H9 (cell line): ENCODE measurements at regions not wholly inside any gene's neighbourhood (a gene's known extent, or its start where the extent isn't known, plus 50 kb on each side); places are given as distances from the start of the nearest gene placed in this dataset.

Experiments
- DNase-seq: peaks from one replicate; pipeline ENCODE4 v3.0.0-alpha.2; 2017
- H2AFZ ChIP-seq: one replicate; pipeline ENCODE4 v1.6.1; 2013; ENCODE audit warnings: mild to moderate bottlenecking, low read length, control low read depth, moderate library complexity
- H2AK5ac ChIP-seq: 2 replicates; pipeline ENCODE4 v1.6.1; 2013; ENCODE audit warnings: low read length, control low read depth, mixed read lengths; ENCODE audit not compliant: insufficient read length
- H2BK120ac ChIP-seq: one replicate; pipeline ENCODE4 v1.6.1; 2013; ENCODE audit warnings: low read depth, mild to moderate bottlenecking, low read length, control low read depth, inconsistent platforms; ENCODE audit not compliant: poor library complexity, severe bottlenecking
- H2BK12ac ChIP-seq: 2 replicates; pipeline ENCODE4 v1.6.1; 2013; ENCODE audit warnings: low read length, control low read depth, mixed read lengths, low read depth; ENCODE audit not compliant: insufficient read length
- H2BK15ac ChIP-seq: 2 replicates; pipeline ENCODE4 v1.6.1; 2013; ENCODE audit warnings: low read depth, low read length, control low read depth
- H2BK20ac ChIP-seq: one replicate; pipeline ENCODE4 v1.6.1; 2013; ENCODE audit warnings: low read depth, mild to moderate bottlenecking, low read length, control low read depth, inconsistent platforms; ENCODE audit not compliant: poor library complexity, severe bottlenecking
- H2BK5ac ChIP-seq: 2 replicates; pipeline ENCODE4 v1.6.1; 2013; ENCODE audit warnings: low read length, control low read depth, mixed read lengths; ENCODE audit not compliant: insufficient read length
- H3K14ac ChIP-seq: 2 replicates; pipeline ENCODE4 v1.6.1; 2013; ENCODE audit warnings: low read length, control low read depth; ENCODE audit not compliant: insufficient read depth
- H3K18ac ChIP-seq: 2 replicates; pipeline ENCODE4 v1.6.1; 2013; ENCODE audit warnings: low read depth, mild to moderate bottlenecking, mixed read lengths, low read length, control low read depth; ENCODE audit not compliant: insufficient read length
- H3K23ac ChIP-seq: 2 replicates; pipeline ENCODE4 v1.6.1; 2013; ENCODE audit warnings: low read length, control low read depth, mixed read lengths, low read depth; ENCODE audit not compliant: insufficient read length
- H3K23me2 ChIP-seq: 2 replicates; pipeline ENCODE4 v1.6.1; 2013; ENCODE audit warnings: low read depth, mild to moderate bottlenecking, mixed read lengths, low read length, control low read depth; ENCODE audit not compliant: insufficient read length, poor library complexity, severe bottlenecking
- H3K27ac ChIP-seq: 2 replicates; pipeline ENCODE4 v1.5.1; 2013; ENCODE audit warnings: low read length, control low read depth, mixed read lengths, low read depth; ENCODE audit not compliant: insufficient read length
- H3K27me3 ChIP-seq: 2 replicates; pipeline ENCODE4 v1.6.1; 2013; ENCODE audit warnings: low read length, control low read depth, inconsistent platforms; ENCODE audit not compliant: insufficient read depth
- H3K4ac ChIP-seq: 2 replicates; pipeline ENCODE4 v1.6.1; 2013; ENCODE audit warnings: low read depth, mild to moderate bottlenecking, control low read depth, inconsistent platforms, low read length, moderate library complexity
- H3K4me1 ChIP-seq: 2 replicates; pipeline ENCODE4 v1.6.1; 2013; ENCODE audit warnings: low read length, control low read depth, inconsistent platforms; ENCODE audit not compliant: insufficient read depth
- H3K4me2 ChIP-seq: 2 replicates; pipeline ENCODE4 v1.6.1; 2013; ENCODE audit warnings: low read length, control low read depth, mixed read lengths; ENCODE audit not compliant: insufficient read length, insufficient read depth
- H3K56ac ChIP-seq: 2 replicates; pipeline ENCODE4 v1.6.1; 2013; ENCODE audit warnings: low read depth, mild to moderate bottlenecking, mixed read lengths, low read length, control low read depth; ENCODE audit not compliant: insufficient read length
- H3K79me1 ChIP-seq: 2 replicates; pipeline ENCODE4 v1.6.1; 2013; ENCODE audit warnings: low read depth, mild to moderate bottlenecking, moderate library complexity, low read length, control low read depth, inconsistent platforms; ENCODE audit not compliant: insufficient read depth, poor library complexity, severe bottlenecking
- H3K79me2 ChIP-seq: 2 replicates; pipeline ENCODE4 v1.6.1; 2013; ENCODE audit warnings: low read length, control low read depth, inconsistent platforms; ENCODE audit not compliant: insufficient read depth
- H3K9ac ChIP-seq: 2 replicates; pipeline ENCODE4 v1.6.1; 2013; ENCODE audit warnings: low read length, control low read depth, mixed read lengths; ENCODE audit not compliant: insufficient read length; ENCODE audit errors: extremely low read depth
- H3K9me3 ChIP-seq: one replicate; pipeline ENCODE4 v1.6.1; 2013; ENCODE audit warnings: low read depth, low read length, inconsistent platforms; ENCODE audit not compliant: control insufficient read depth
- H3T11ph ChIP-seq: one replicate; pipeline ENCODE4 v1.6.1; 2013; ENCODE audit warnings: mild to moderate bottlenecking, low read length, control low read depth, inconsistent platforms
- H4K20me1 ChIP-seq: one replicate; pipeline ENCODE4 v1.6.1; 2013; ENCODE audit not compliant: control insufficient read depth, insufficient read length, insufficient read depth
- H4K5ac ChIP-seq: 2 replicates; pipeline ENCODE4 v1.6.1; 2013; ENCODE audit warnings: low read depth, mild to moderate bottlenecking, mixed read lengths, low read length, control low read depth; ENCODE audit not compliant: insufficient read length
- H4K8ac ChIP-seq: replicated peaks from 2 replicates; pipeline ENCODE4 v1.6.1; 2013; ENCODE audit warnings: low read length, control low read depth, mixed read lengths, low read depth; ENCODE audit not compliant: insufficient read length
- H4K91ac ChIP-seq: 2 replicates; pipeline ENCODE4 v1.6.1; 2013; ENCODE audit warnings: low read depth, mild to moderate bottlenecking, moderate library complexity, mixed read lengths, low read length, control low read depth; ENCODE audit not compliant: insufficient read length
- H3K27ac Mint-ChIP-seq, 3 experiments: 2 replicates in 2 of 3; 3 replicates in 1 of 3; pipeline ENCODE4 v1.8.0; 2020 to 2021; ENCODE audit warnings: mixed read lengths in 3 of 3, mild to moderate bottlenecking in 1 of 3, moderate library complexity in 1 of 3
- H3K27me3 Mint-ChIP-seq: 2 replicates; pipeline ENCODE4 v1.8.0; 2021; ENCODE audit warnings: low read depth, mild to moderate bottlenecking, moderate library complexity, mixed read lengths
- H3K36me3 Mint-ChIP-seq, 3 experiments: 2 replicates in 2 of 3; 3 replicates in 1 of 3; pipeline ENCODE4 v1.8.0; 2020 to 2021; ENCODE audit warnings: low read depth in 3 of 3, mixed read lengths in 3 of 3; ENCODE audit not compliant: insufficient read depth in 1 of 3
- H3K4me1 Mint-ChIP-seq, 2 experiments: 2 replicates each; pipeline ENCODE4 v1.8.0; 2020; ENCODE audit warnings: mixed read lengths in 2 of 2
- H3K4me3 Mint-ChIP-seq, 2 experiments: 2 replicates in 1 of 2; 3 replicates in 1 of 2; pipeline ENCODE4 v1.8.0; 2020 to 2021; ENCODE audit warnings: mild to moderate bottlenecking in 2 of 2, mixed read lengths in 2 of 2, moderate library complexity in 1 of 2
- H3K9me3 Mint-ChIP-seq, 2 experiments: 2 replicates in 1 of 2; 3 replicates in 1 of 2; pipeline ENCODE4 v1.8.0; 2020; ENCODE audit warnings: mild to moderate bottlenecking in 2 of 2, mixed read lengths in 2 of 2, moderate library complexity in 1 of 2
- TF ChIP-seq, protein P1 (sequence below): fragments of 200-600 bp; sonication (generic); conservative IDR thresholded peaks from 3 replicates; pipeline ENCODE4 v1.8.0; 2021; ENCODE audit warnings: antibody characterized with exemption, mild to moderate bottlenecking

DNA sequence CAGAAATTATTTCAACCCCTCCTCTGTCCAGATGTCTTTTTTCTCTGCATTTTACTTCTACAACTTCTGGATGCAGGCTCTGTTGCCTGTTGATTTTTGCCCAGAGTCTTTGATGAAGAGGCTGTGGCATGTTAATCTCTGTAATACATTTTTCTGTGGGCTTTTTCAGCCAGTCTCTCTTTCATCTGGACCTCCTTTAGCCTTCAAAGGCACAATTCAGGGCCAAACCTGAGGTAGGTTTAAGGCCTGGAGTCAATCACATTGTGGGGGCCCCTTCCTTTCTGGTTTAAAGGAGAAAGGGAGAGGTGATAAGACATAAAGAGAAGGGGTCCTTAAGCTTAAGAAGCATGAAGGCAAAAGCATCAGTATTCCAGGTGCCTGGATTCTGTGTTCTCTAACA, 553.7 kb downstream of the FLRT2 start:
- Histone ChIP-seq H3K9ac (no peak overlapping the region), H2BK12ac (no peak overlapping the region), H2BK20ac (no peak overlapping the region), H3K79me1 (no peaks in the 10 kb centered on the region), H4K91ac (no peak overlapping the region), H2BK120ac (no peak overlapping the region), H3T11ph (no peak overlapping the region), H4K20me1 (no peaks in the 10 kb centered on the region), H3K9me3 (no peaks in the 10 kb centered on the region), H3K14ac (no peak overlapping the region), H3K4me1 (no peaks in the 10 kb centered on the region), H2BK5ac (no peak overlapping the region), H3K4ac (no peak overlapping the region), H2AK5ac (no peak overlapping the region), H2AFZ (no peak overlapping the region), H3K27me3 (no peaks in the 10 kb centered on the region), H3K4me2 (no peak overlapping the region), H3K56ac (no peak overlapping the region), H3K27ac (no peak overlapping the region), H3K18ac (no peak overlapping the region), H4K8ac (no peak overlapping the region), H3K79me2 (no peaks in the 10 kb centered on the region), H3K23ac (no peak overlapping the region), H3K23me2 (no peaks in the 10 kb centered on the region), H2BK15ac (no peak overlapping the region), H4K5ac (no peak overlapping the region)
- no peaks in the 10 kb centered on the region; a peak in 1 of 5 replicates for H3K9me3 Mint-ChIP-seq
- no peak overlapping the region for H3K4me3 Mint-ChIP-seq
- TF ChIP-seq, protein P1, sequence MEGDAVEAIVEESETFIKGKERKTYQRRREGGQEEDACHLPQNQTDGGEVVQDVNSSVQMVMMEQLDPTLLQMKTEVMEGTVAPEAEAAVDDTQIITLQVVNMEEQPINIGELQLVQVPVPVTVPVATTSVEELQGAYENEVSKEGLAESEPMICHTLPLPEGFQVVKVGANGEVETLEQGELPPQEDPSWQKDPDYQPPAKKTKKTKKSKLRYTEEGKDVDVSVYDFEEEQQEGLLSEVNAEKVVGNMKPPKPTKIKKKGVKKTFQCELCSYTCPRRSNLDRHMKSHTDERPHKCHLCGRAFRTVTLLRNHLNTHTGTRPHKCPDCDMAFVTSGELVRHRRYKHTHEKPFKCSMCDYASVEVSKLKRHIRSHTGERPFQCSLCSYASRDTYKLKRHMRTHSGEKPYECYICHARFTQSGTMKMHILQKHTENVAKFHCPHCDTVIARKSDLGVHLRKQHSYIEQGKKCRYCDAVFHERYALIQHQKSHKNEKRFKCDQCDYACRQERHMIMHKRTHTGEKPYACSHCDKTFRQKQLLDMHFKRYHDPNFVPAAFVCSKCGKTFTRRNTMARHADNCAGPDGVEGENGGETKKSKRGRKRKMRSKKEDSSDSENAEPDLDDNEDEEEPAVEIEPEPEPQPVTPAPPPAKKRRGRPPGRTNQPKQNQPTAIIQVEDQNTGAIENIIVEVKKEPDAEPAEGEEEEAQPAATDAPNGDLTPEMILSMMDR, result no peak
- no peak for DNase-seq
- H3K4me1 Mint-ChIP-seq, result peaks cover 19 to 22% of the 10 kb centered on the region in 2 experiments
- H3K27me3 Mint-ChIP-seq, result no peaks in the 10 kb centered on the region
- H3K27ac Mint-ChIP-seq, result no peak overlapping the region
- peaks cover 2 to 7% (median 3%) of the 10 kb centered on the region in 3 experiments; a peak in 4 of 7 replicates for H3K36me3 Mint-ChIP-seq
